ENCODE measurements at regions not wholly inside any gene's neighbourhood (a gene's known extent, or its start where the extent isn't known, plus 50 kb on each side); places are given as distances from the start of the nearest gene placed in this dataset.

DNA sequence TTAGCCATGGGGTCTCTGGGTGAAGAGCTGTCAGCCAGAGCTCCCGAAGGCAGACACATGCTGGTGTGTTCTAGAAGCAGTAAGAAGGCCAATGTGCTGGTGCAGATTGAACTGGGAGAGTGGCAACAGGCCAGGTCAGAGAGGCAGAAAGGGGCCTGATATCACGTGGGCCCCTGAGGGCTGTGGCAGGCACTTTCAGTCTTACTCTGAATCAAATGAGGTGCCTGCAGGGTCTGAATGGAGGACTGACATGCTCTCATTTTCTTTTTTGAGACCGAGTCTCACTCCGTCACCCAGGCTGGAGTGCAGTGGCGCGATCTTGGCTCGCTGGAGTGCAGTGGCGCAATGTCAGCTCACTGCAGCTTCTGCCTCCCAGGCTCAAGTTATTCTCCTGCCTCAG, 293.8 kb downstream of the ABCC12 start:
- Histone ChIP-seq H3K4me2 (ENCODE audit: insufficient read depth, low read length) (no peak overlapping the region), H3K9ac (ENCODE audit: insufficient read depth in 1 of 2, low read depth in 2 of 2, low read length in 2 of 2) (no peak overlapping the region), H4K20me1 (replicated peaks; ENCODE audit: control insufficient read depth, insufficient read depth, low read length) (no peaks in the 10 kb centered on the region), H2AFZ (ENCODE audit: low read depth, low read length) (no peak overlapping the region), H3K9me1 (ENCODE audit: control insufficient read depth, insufficient read depth, low read length) (no peaks in the 10 kb centered on the region), H3K79me2 (ENCODE audit: control insufficient read depth, insufficient read depth, low read length) (no peaks in the 10 kb centered on the region), H3K36me3 (ENCODE audit: control insufficient read depth, insufficient read depth, low read length) (no peaks in the 10 kb centered on the region), H3K27me3 (ENCODE audit: control insufficient read depth in 2 of 2, insufficient read depth in 2 of 2, low read length in 2 of 2) (peaks cover 0 to 10% of the 10 kb centered on the region in 2 experiments; a peak in 3 of 5 replicates), H3K4me3 (no peak overlapping the region), H3K27ac (ENCODE audit: extremely low read depth, low read depth, low read length) (no peak overlapping the region), H3K4me1 (replicated peaks in 1 of 2; ENCODE audit: control insufficient read depth in 2 of 2, insufficient read depth in 2 of 2, low read length in 2 of 2) (no peaks in the 10 kb centered on the region), H3K9me3 (replicated peaks; ENCODE audit: control insufficient read depth, insufficient read depth, low read depth, low read length) (no peaks in the 10 kb centered on the region)
- ChIA-PET CTCF (ENCODE audit: low intra/inter-chr PET ratio) (no interaction called here), POLR2A (interaction anchor here (0.5 kb wide), 1 partner anchor 13 kb away, joined by 4 read pairs; no protein-coding TSS in a partner anchor)
- BruUV-seq (replicated peaks): no TSS peak
- in situ Hi-C loops (cut with MboI) (no loop called here), intact Hi-C loops (cut with micrococcal nuclease) (no loop called here)
- ATAC-seq (no peak), DNase-seq (ENCODE audit: extremely low read depth in 1 of 4, low spot score in 3 of 4) (no peak), FAIRE-seq (no peak)
- TF ChIP-seq ZNF311 (CRISPR knock-in tag; IDR thresholded peaks at IDR 0.05): no peak
- no peak for TF ChIP-seq LARP7 (IDR thresholded peaks at IDR 0.05)
- no peak for TF ChIP-seq CBX2 (IDR thresholded peaks at IDR 0.05; ENCODE audit: insufficient read depth, low read length, poor library complexity, severe bottlenecking)
- TF ChIP-seq CBFA2T3 (IDR thresholded peaks at IDR 0.05): no peak
- no peak for TF ChIP-seq ZKSCAN8 (CRISPR knock-in tag; IDR thresholded peaks at IDR 0.05)
- no peak for TF ChIP-seq ZNF282 (CRISPR knock-in tag; IDR thresholded peaks at IDR 0.05)
- TF ChIP-seq NR0B1 (IDR thresholded peaks at IDR 0.05; ENCODE audit: partially characterized antibody): no peak
- TF ChIP-seq RBFOX2 (IDR thresholded peaks at IDR 0.05; ENCODE audit: low read depth, low read length): no peak
- TF ChIP-seq HOXB6 (CRISPR knock-in tag; IDR thresholded peaks at IDR 0.05; ENCODE audit: borderline replicate concordance): no peak
- no peak for TF ChIP-seq KLF10 (CRISPR knock-in tag; IDR thresholded peaks at IDR 0.05)
- no peak for TF ChIP-seq ZBTB2 (IDR thresholded peaks at IDR 0.05)
- no peak for TF ChIP-seq FUS (optimal IDR thresholded peaks at IDR 0.05; ENCODE audit: low read depth, low read length)
- no peak for TF ChIP-seq ZNF24 (IDR thresholded peaks at IDR 0.05)
- no peak for TF ChIP-seq BRD9 (IDR thresholded peaks at IDR 0.05; ENCODE audit: low read depth, partially characterized antibody)
- no peak for TF ChIP-seq SNIP1 (IDR thresholded peaks at IDR 0.05; ENCODE audit: low read depth)
- TF ChIP-seq, protein P1, sequence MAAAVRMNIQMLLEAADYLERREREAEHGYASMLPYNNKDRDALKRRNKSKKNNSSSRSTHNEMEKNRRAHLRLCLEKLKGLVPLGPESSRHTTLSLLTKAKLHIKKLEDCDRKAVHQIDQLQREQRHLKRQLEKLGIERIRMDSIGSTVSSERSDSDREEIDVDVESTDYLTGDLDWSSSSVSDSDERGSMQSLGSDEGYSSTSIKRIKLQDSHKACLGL (CRISPR knock-in tag; IDR thresholded peaks at IDR 0.05; ENCODE audit: borderline replicate concordance, poor library complexity, severe bottlenecking): no peak
- TF ChIP-seq SMAD2 (IDR thresholded peaks at IDR 0.05; ENCODE audit: low read depth, low read length): no peak
- no peak for TF ChIP-seq KLF16 (IDR thresholded peaks at IDR 0.05)
- TF ChIP-seq SP2 (IDR thresholded peaks at IDR 0.05; ENCODE audit: extremely low read depth, low read depth, low read length, poor library complexity, severe bottlenecking): no peak
- no peak for TF ChIP-seq MBD2 (IDR thresholded peaks at IDR 0.05; ENCODE audit: borderline replicate concordance, low read depth)
- 2% methylated on average over 8 of the region's 8 CpGs for WGBS (ENCODE audit: insufficient coverage, low coverage, missing lambda C conversion rate)
